ENCODE measurements at regions not wholly inside any gene's neighbourhood (a gene's known extent, or its start where the extent isn't known, plus 50 kb on each side); places are given as distances from the start of the nearest gene placed in this dataset.

GRCh38 chr13:29943686-29944085, 93.3 kb upstream of the UBL3 start:
- no peak for TF ChIP-seq CTCF (IDR thresholded peaks at IDR 0.05)
- TF ChIP-seq POLR2AphosphoS5 (IDR thresholded peaks at IDR 0.05), result no peak
